K562 (cell line): ENCODE measurements at regions not wholly inside any gene's neighbourhood (a gene's known extent, or its start where the extent isn't known, plus 50 kb on each side); places are given as distances from the start of the nearest gene placed in this dataset.

ENCODE experiments used
- GABPA ChIP-seq: fragments of 200-800 bp; sonication (Bioruptor generic); conservative IDR thresholded peaks from 2 replicates; pipeline ENCODE4 v1.6.1; 2016; ENCODE audit warnings: low read depth, missing genetic modification characterization, missing compliant biosample characterization
- SMC3 ChIP-seq: conservative IDR thresholded peaks from 2 replicates; pipeline ENCODE4 v1.6.1; 2011; ENCODE audit warnings: low read depth, low read length, improper control_type of control experiment; ENCODE audit not compliant: insufficient read depth
- TF ChIP-seq, protein P1 (sequence below): sonication (generic); formaldehyde crosslinking; IDR thresholded peaks from 2 replicates; pipeline ENCODE4 v1.9.0; 2022; ENCODE audit warnings: mild to moderate bottlenecking, missing genetic modification reagents

DNA sequence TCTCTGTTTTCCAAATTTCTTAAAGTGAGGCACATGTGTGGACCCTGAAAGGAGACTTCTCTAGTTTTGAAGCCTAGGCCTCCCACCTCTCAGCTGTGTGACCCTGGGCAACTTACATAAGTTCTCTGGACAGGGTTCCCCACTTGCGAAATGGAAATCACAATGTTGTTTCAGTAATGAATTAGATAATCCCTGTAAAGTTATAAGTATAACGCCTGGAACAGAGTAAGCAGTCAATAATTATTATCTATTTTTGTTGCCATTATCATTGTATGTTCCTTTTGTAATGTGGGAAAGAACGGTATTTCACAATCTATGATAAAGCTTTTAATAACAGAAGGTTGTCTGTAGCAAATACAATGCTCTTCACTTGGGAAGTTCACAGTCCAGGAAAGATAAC is 437.3 kb upstream of the ZNF507 start:
- TF ChIP-seq SMC3 (no peak), GABPA (tag) (no peak)
- TF ChIP-seq, protein P1, sequence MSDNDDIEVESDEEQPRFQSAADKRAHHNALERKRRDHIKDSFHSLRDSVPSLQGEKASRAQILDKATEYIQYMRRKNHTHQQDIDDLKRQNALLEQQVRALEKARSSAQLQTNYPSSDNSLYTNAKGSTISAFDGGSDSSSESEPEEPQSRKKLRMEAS (CRISPR knock-in tag) = no peak
